Aorta (tissue), 5 donors: ENCODE measurements at regions not wholly inside any gene's neighbourhood (a gene's known extent, or its start where the extent isn't known, plus 50 kb on each side); places are given as distances from the start of the nearest gene placed in this dataset.

ENCODE experiments used
- ATAC-seq: fragments of 200-7000 bp; cut with Tn5 transposase; one replicate; pipeline ENCODE4 v1.9.1; 2022; ENCODE audit warnings: moderate library complexity; ENCODE audit not compliant: low FRiP score
- DNase-seq, 2 donors: peaks; one replicate each; pipeline ENCODE4 v3.0.0-alpha.2; 2020
- H3K27ac ChIP-seq, 2 donors: one replicate each; pipeline ENCODE4 v1.5.1; 2013; ENCODE audit warnings: low read length in 2 of 2, mild to moderate bottlenecking in 2 of 2, moderate library complexity in 2 of 2, control low read depth in 1 of 2, inconsistent platforms in 1 of 2, low read depth in 1 of 2
- H3K27me3 ChIP-seq, 2 donors: one replicate each; pipeline ENCODE4 v1.6.1; 2013; ENCODE audit warnings: control low read depth in 1 of 2, low read length in 1 of 2, mild to moderate bottlenecking in 1 of 2, moderate library complexity in 1 of 2; ENCODE audit not compliant: insufficient read depth in 2 of 2, control insufficient read depth in 1 of 2
- H3K36me3 ChIP-seq, 2 donors: one replicate each; pipeline ENCODE4 v1.6.1; 2013; ENCODE audit warnings: control low read depth in 1 of 2, low read length in 1 of 2, mild to moderate bottlenecking in 1 of 2; ENCODE audit not compliant: insufficient read depth in 2 of 2, control insufficient read depth in 1 of 2
- H3K4me1 ChIP-seq, 2 donors: one replicate each; pipeline ENCODE4 v1.6.1; 2013; ENCODE audit warnings: low read length in 2 of 2, control low read depth in 1 of 2, mild to moderate bottlenecking in 1 of 2, moderate library complexity in 1 of 2; ENCODE audit not compliant: insufficient read depth in 2 of 2, control insufficient read depth in 1 of 2
- H3K4me3 ChIP-seq, 2 donors: one replicate each; pipeline ENCODE4 v1.5.1; 2013; ENCODE audit warnings: low read length in 2 of 2, control low read depth in 1 of 2, mild to moderate bottlenecking in 1 of 2
- H3K9me3 ChIP-seq: one replicate; pipeline ENCODE4 v1.6.1; 2013; ENCODE audit warnings: mild to moderate bottlenecking, low read length; ENCODE audit not compliant: control insufficient read depth
- WGBS, 2 donors: extraction: QIAGEN DNeasy Blood & Tissue Kit; methylation state at CpG; one replicate each; pipeline ENCODE4 v1.1.7; 2013; 5-methylcytosine and 5-hydroxymethylcytosine counted together
- intact Hi-C, 2 donors: fragments of 100-400 bp; cut with DNase I; formaldehyde crosslinking; loops; one replicate each; pipeline versions ENCODE4 v1.14.2 to v1.15.0; 2022
- donor health status: healthy with polysubstance abuse.
- donor health status: Bipolar disorder and iron deficiency.
- donor health status: DM: no; HTN: no; CAD: no.
- donor health status: DM: no; HTN: no; CAD: no.
- donor health status: DM: yes; HTN: yes; CAD: no.

GRCh38 chr18:22639026-22639463, 221.3 kb upstream of the CTAGE1 start:
- no peaks in the 10 kb centered on the region for H3K36me3 ChIP-seq
- no peak for DNase-seq
- H3K4me1 ChIP-seq = no peaks in the 10 kb centered on the region
- no peak overlapping the region for H3K27ac ChIP-seq
- H3K4me3 ChIP-seq = no peak overlapping the region
- no peaks in the 10 kb centered on the region for H3K9me3 ChIP-seq
- intact Hi-C loops = no loop called here
- WGBS, 2 donors = 12 to 21% methylated on average over 2 of the region's 2 CpGs
- no peak for ATAC-seq
- no peaks in the 10 kb centered on the region for H3K27me3 ChIP-seq

- Histone ChIP-seq H3K27ac (no peak overlapping the region), H3K27me3 (no peaks in the 10 kb centered on the region), H3K4me1 (no peaks in the 10 kb centered on the region), H3K9me3 (no peaks in the 10 kb centered on the region), H3K4me3 (no peak overlapping the region), H3K36me3 (no peaks in the 10 kb centered on the region)
- no peak for ATAC-seq
- DNase-seq = no peak
- WGBS, 2 donors = 57 to 73% methylated on average over 9 to 10 of the region's 10 CpGs
- intact Hi-C loops = no loop called here
These were observed 221.8 kb upstream of the CTAGE1 start for GRCh38 chr18:22639561-22639960.

GRCh38 chr18:22640281-22640842, 222.6 kb upstream of the CTAGE1 start:
- 9 to 16% methylated on average over 4 of the region's 4 CpGs for WGBS, 2 donors
- Histone ChIP-seq H3K4me3 (no peak overlapping the region), H3K9me3 (no peaks in the 10 kb centered on the region), H3K27ac (no peak overlapping the region), H3K36me3 (no peaks in the 10 kb centered on the region), H3K4me1 (no peaks in the 10 kb centered on the region), H3K27me3 (no peaks in the 10 kb centered on the region)
- intact Hi-C loops = no loop called here
- DNase-seq (no peak), ATAC-seq (no peak)

GRCh38 chr18:22641958-22642357, 224.2 kb upstream of the CTAGE1 start:
- Histone ChIP-seq H3K4me3 (no peak overlapping the region), H3K9me3 (no peaks in the 10 kb centered on the region), H3K36me3 (no peaks in the 10 kb centered on the region), H3K4me1 (no peaks in the 10 kb centered on the region), H3K27me3 (no peaks in the 10 kb centered on the region), H3K27ac (no peak overlapping the region)
- peak; percentile 29 for ATAC-seq
- intact Hi-C loops = no loop called here
- WGBS, 2 donors = 4 to 5% methylated on average over 4 of the region's 4 CpGs
- no peak for DNase-seq

- no peak for DNase-seq
- ATAC-seq = no peak
- Histone ChIP-seq H3K4me3 (no peak overlapping the region), H3K36me3 (no peaks in the 10 kb centered on the region), H3K27ac (no peak overlapping the region), H3K27me3 (no peaks in the 10 kb centered on the region), H3K9me3 (no peaks in the 10 kb centered on the region), H3K4me1 (no peaks in the 10 kb centered on the region)
- intact Hi-C loops = no loop called here
- 89 to 90% methylated on average over 2 of the region's 2 CpGs for WGBS, 2 donors
These were observed 226.0 kb upstream of the CTAGE1 start for GRCh38 chr18:22643731-22644130.

- Histone ChIP-seq H3K36me3 (no peaks in the 10 kb centered on the region), H3K27ac (no peak overlapping the region), H3K4me3 (no peak overlapping the region), H3K27me3 (no peaks in the 10 kb centered on the region), H3K4me1 (no peaks in the 10 kb centered on the region), H3K9me3 (no peaks in the 10 kb centered on the region)
- no peak for DNase-seq
- no peak for ATAC-seq
- intact Hi-C loops = no loop called here
These were observed 232.5 kb upstream of the CTAGE1 start for GRCh38 chr18:22650247-22650646.

GRCh38 chr18:22657619-22658018, 239.9 kb upstream of the CTAGE1 start:
- Histone ChIP-seq H3K36me3 (no peaks in the 10 kb centered on the region), H3K9me3 (no peaks in the 10 kb centered on the region), H3K4me1 (no peaks in the 10 kb centered on the region), H3K4me3 (no peak overlapping the region), H3K27me3 (no peaks in the 10 kb centered on the region), H3K27ac (no peak overlapping the region)
- DNase-seq = no peak
- intact Hi-C loops = loop anchor here in 1 of 2 donors (5.0 kb wide), 1 partner anchor 575 kb away; no protein-coding TSS in a partner anchor
- 97% methylated on average over 1 of the region's 1 CpG for WGBS, 2 donors
- no peak for ATAC-seq

GRCh38 chr18:22658318-22658717, 240.6 kb upstream of the CTAGE1 start:
- ATAC-seq (no peak), DNase-seq (no peak)
- H3K4me1 ChIP-seq = no peaks in the 10 kb centered on the region
- H3K27me3 ChIP-seq = no peaks in the 10 kb centered on the region
- no peak overlapping the region for H3K27ac ChIP-seq
- H3K36me3 ChIP-seq = no peaks in the 10 kb centered on the region
- WGBS, 2 donors = 54 to 58% methylated on average over 2 of the region's 2 CpGs
- intact Hi-C loops = loop anchor here in 1 of 2 donors (5.0 kb wide), 1 partner anchor 576 kb away; no protein-coding TSS in a partner anchor
- no peaks in the 10 kb centered on the region for H3K9me3 ChIP-seq
- no peak overlapping the region for H3K4me3 ChIP-seq

- ATAC-seq = no peak
- intact Hi-C loops = no loop called here
These were observed 245.7 kb upstream of the CTAGE1 start for GRCh38 chr18:22663378-22663777.

More at GRCh38 chr18:22663378-22663777, 245.7 kb upstream of the CTAGE1 start:
- Histone ChIP-seq H3K27ac (no peak overlapping the region), H3K4me3 (no peak overlapping the region), H3K36me3 (no peaks in the 10 kb centered on the region), H3K9me3 (no peaks in the 10 kb centered on the region), H3K4me1 (peaks cover 1 to 4% of the 10 kb centered on the region in 2 donors), H3K27me3 (no peaks in the 10 kb centered on the region)
- 96 to 97% methylated on average over 1 of the region's 1 CpG for WGBS, 2 donors
- no peak for DNase-seq
